Anterior cingulate cortex (tissue), 58 donors: ENCODE measurements at regions not wholly inside any gene's neighbourhood (a gene's known extent, or its start where the extent isn't known, plus 50 kb on each side); places are given as distances from the start of the nearest gene placed in this dataset.

Source experiments
- DNase-seq, 58 donors: peaks; one replicate each; lab custom pipeline; 2025; lab: John Stamatoyannopoulos, UW

GRCh38 chr4:157980158-157980557 lies 192.7 kb downstream of the GASK1B start:
- DNase-seq = no peak

- DNase-seq = peak in 55 of 58 donors; percentile 0 to 84 (median 39)
Measured at GRCh38 chr4:157978680-157979361, 194.0 kb downstream of the GASK1B start.

DNA sequence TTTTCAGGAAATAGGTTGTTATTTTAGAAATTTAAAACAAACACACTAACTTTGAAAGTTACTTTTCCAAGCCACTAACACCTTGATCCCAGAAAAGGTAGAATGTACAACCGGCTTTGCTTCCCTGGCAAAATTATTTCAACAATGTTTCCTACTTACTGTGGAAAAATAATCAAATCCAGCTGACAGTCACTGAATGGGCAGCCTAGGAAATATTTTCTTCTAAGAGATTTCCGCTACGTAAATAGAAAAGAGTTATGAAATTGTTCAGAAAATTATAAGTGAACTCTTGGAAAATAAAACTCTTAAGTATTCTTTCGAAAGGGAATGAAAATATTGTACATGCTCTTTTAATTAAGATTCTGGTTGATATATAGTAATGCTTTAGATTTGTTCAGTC lies 195.7 kb downstream of the GASK1B start:
- no peak for DNase-seq

DNA sequence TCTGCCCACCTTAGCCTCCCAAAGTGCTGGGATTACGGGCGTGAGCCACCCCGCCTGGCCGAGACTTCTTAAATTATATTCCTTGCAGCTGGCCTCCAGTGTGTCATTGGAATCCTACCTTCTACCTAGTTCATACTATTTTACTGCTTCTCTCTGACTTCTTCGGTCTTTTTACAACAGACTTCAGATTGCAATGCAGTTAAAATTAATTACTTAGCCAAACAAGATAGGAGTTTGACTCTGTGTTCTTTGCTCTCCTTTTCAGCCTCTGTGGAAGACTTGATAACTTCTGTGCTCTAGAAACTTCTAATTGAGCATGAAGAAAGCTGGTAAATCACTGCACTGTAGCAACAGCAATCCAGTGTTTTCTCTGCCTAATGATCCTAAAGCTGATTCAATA lies 199.5 kb downstream of the GASK1B start:
- DNase-seq = no peak

DNA sequence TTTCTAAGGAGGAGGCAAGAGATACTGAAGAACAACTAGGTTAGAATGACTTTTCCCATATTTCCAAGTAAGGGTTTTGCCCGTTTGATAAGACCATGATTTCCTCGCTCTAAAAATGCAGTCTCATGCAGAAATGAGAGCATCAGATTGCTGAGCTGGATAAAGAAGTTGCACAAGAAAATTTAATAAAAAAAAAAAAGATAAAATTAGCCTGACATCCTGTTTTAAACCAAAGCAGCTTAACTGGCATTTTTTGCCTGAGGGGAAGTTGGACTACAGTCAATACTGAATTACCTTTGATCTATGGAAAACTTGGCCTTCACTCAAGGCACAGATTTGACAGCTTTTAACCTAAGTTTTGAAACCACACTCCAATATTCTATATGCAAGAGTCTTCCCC lies 208.4 kb downstream of the GASK1B start:
- no peak for DNase-seq

DNA sequence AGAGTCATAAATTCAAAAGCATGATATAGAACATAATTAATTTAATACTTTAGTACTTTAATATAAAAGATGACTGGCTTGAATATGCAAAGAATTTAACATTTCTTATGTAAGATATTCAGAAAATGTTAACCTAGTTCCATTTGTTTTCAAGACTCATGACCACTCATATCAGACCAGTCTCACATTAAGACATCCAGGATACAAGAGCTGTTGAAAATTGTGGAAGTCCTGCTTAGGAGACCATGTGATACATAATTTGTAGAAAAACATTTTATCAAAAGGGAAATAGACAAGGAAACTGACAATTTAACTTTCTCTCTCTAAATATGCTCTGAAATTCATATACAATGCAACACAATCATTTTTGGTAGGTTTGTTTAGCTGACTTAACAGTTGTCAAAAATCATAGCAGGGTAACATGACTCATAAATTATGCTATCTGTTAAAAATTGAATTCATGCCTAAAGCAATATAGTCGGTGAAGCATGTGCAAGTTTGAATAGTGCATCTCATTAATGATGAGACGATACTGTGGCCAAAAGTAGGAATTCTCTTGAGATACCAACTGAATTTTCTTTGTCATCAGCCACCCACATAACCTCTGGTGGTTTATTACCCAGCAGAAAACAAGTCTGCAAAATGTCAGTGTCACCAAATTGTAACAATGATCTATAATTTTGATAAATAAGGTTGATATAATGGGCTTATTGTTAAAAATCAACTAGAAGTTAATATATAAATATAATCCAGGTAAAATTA lies 211.4 kb downstream of the GASK1B start:
- DNase-seq = no peak

- DNase-seq = no peak
Measured at GRCh38 chr4:157957905-157958304, 214.9 kb downstream of the GASK1B start.

- DNase-seq = no peak
Measured at GRCh38 chr4:157942017-157942416, 230.8 kb downstream of the GASK1B start.

- no peak for DNase-seq
Measured at GRCh38 chr4:157934151-157934550, 238.7 kb downstream of the GASK1B start.

DNA sequence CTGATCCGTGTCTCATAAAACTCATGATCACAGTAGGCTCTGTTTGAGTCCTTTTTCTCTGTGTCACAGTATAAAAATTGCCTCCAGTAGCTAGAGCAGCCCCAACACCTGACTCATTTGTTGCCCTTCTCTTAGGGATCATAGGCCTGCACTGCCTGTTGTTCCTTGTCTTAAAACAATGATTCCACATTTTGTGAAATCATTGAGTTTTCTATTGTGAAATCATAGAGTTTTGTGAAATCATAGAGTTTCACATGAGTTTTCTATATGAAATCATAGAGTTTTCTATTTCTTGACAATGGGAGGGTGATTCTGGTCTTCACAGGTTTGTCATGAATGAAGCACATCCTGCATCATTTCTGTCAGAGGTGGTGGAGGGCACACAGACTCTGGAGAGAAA lies 239.9 kb downstream of the GASK1B start:
- DNase-seq = no peak

DNA sequence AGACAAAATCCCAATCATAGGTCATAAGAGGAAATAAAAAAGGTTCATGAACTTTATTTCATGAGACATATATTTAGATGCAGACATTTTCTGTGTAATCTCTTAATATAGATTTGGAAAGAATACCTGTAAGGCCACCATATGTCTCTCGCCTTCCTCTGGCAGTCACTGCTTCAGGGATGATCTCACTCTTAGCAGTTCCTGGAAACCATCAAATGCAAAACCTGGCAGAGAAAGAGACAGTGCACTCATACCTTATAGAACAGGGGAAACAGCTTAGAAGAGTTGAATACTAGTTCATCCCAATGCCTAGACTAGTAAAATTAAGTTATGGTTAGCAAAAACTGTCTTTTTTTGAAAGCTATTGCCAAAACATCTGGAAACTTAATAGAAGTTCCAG lies 243.3 kb downstream of the GASK1B start:
- DNase-seq = no peak

- DNase-seq = no peak
Measured at GRCh38 chr4:157918036-157918832, 254.6 kb downstream of the GASK1B start.

DNA sequence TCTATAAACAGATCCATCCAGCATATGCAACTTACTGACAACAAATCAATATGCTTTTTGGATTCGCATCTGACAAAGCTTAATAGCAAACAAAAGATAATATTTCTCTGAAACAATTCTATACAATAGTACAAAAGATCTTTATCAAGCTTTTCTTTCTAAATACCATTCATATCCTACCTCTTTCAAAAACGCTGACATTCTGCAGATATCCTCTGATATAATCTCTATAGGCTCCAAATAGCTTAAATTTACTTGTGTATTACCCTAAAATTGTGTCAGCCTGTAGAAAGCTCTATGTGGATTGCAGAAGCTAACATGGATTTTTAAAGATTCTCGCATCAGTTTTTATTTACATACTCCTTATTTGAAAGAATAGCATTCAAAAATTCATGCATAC lies 260.6 kb downstream of the GASK1B start:
- DNase-seq = no peak

DNA sequence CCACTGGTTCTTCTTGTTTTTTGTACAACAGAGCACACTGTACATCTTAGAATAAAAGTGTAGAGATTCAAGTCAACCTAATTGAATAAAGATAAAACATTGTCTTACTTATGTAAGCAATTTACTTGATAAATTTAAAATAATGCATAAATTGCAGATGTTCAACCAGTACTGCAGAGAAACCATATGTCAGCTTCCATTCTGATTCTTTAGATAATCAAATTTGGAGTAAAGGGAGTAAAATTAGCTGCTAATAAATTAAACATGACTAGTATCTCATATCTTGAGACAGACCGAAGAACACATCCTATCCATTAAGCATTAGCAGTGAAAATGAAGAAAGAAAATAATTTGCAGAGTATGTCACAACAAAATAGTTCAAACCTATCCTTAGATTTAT lies 261.2 kb downstream of the GASK1B start:
- no peak for DNase-seq

- DNase-seq = no peak
Measured at GRCh38 chr4:157908691-157909090, 264.1 kb downstream of the GASK1B start.

- no peak for DNase-seq
Measured at GRCh38 chr4:157908031-157908430, 264.8 kb downstream of the GASK1B start.

DNA sequence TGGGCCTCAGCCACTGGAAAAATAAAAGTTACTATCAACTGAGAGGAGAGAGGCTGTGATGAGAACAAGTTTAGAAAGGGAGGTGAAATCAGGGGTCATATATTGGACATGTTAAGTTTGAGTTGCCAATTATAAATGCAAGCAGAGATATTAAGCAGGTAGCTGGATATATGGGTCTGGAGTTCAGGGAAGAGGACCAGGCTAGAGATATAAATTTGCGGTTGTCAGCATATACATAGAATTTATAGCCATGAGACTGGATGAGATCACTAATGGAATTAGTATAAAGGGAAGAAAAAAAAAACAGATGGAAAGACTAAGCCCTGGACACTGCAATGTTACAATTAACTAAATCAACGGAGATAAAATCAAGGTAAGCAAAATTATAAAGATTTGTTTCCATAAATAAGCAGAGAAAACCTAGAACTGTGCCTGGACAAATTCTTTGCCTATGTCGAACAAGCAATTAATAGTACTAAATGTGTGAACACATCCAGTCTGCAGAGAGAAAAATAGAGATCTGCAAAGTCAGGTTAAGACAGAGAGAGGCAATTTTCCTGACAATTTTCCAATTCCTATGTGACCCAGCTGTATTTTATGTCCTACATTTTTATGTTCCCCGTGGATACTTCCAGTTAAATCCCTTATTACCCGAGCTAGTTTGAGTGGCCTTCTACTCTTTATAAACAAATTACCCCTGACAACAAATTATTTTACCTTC lies 265.4 kb downstream of the GASK1B start:
- DNase-seq = no peak

- DNase-seq = no peak
Measured at GRCh38 chr4:157898836-157899605, 273.8 kb downstream of the GASK1B start.

GRCh38 chr4:157897855-157898370 lies 274.9 kb downstream of the GASK1B start:
- DNase-seq = no peak

- no peak for DNase-seq
Measured at GRCh38 chr4:157896726-157897125, 276.1 kb downstream of the GASK1B start.
